ENCODE measurements at regions not wholly inside any gene's neighbourhood (a gene's known extent, or its start where the extent isn't known, plus 50 kb on each side); places are given as distances from the start of the nearest gene placed in this dataset.

DNA sequence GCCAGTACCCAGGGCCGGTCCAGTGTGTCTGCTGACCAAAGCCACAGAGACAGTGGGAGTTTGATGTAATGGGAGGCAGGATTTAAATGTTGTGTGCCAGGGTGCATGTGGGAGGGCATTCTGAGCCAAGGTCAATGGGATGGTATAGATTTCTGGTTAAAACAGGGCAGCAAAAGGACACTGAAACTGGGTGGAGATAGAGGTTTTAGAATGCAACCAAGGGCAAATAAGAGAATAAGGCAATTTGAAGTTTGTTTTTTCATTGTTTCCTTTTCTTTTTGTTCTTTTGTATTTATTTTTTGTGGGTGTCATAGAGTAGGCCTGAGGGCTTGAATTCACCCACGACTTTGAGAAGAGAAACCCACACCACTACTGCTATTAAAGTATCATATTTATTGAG lies 65.5 kb upstream of the CLINT1 start:
- 80 to 86% methylated on average over 1 to 2 of the region's 2 CpGs for WGBS, 2 experiments (ENCODE audit: insufficient coverage in 1 of 2, insufficient read length in 1 of 2)
- no peaks in the 10 kb centered on the region for H3K27me3 Mint-ChIP-seq (ENCODE audit: insufficient read depth)
- DNase-seq = no peak
- H3K36me3 Mint-ChIP-seq (ENCODE audit: low read depth) = no peaks in the 10 kb centered on the region
- no peak overlapping the region for H3K9ac ChIP-seq (ENCODE audit: extremely low read depth, low read length, poor library complexity, severe bottlenecking)
- no peaks in the 10 kb centered on the region for H3K9me3 Mint-ChIP-seq
- H3K27ac Mint-ChIP-seq = no peak overlapping the region
- TF ChIP-seq CTCF (conservative IDR thresholded peaks at IDR 0.05) = no peak
- H3K4me1 Mint-ChIP-seq = peaks cover 66% of the 10 kb centered on the region
- no peaks in the 10 kb centered on the region for H3K9me3 ChIP-seq (ENCODE audit: control insufficient read depth, low read length)
- no peak overlapping the region for H3K27ac ChIP-seq (ENCODE audit: low read depth, low read length)
- no peaks in the 10 kb centered on the region for H3K36me3 ChIP-seq (ENCODE audit: control insufficient read depth, insufficient read depth, low read length)
- no peak overlapping the region for H3K4me3 Mint-ChIP-seq
- H3K27me3 ChIP-seq (ENCODE audit: control insufficient read depth, insufficient read depth, low read length, poor library complexity, severe bottlenecking) = peaks cover 5% of the 10 kb centered on the region
- H3K4me1 ChIP-seq (ENCODE audit: control insufficient read depth, insufficient read depth, low read length) = peaks cover 20% of the 10 kb centered on the region
- no peak overlapping the region for H3K4me3 ChIP-seq (ENCODE audit: low read length)

DNA sequence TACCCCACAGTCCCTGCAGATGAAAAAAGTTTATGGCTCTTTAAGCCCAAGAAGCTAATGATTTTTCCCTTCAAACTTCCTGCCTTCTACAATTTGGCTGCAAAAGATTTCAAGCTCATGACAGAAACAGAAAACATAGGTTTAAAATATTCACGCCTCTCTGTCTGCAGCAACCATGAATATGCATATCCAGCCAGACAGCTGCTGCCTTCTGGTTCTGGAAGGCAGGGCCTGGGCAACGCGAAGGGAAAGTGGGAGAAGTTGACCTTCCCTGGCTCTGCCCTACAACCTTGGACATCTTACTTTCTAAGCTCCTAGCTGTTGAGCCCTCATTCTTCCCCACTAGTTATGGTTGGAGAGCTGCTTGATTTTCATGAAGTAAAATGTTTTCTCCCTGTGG lies 64.8 kb upstream of the CLINT1 start:
- Mint-ChIP-seq H3K27me3 (ENCODE audit: insufficient read depth) (no peaks in the 10 kb centered on the region), H3K4me1 (peaks cover 73% of the 10 kb centered on the region), H3K27ac (no peak overlapping the region), H3K36me3 (ENCODE audit: low read depth) (no peaks in the 10 kb centered on the region), H3K9me3 (no peaks in the 10 kb centered on the region), H3K4me3 (no peak overlapping the region)
- no peak overlapping the region for H3K9ac ChIP-seq (ENCODE audit: extremely low read depth, low read length, poor library complexity, severe bottlenecking)
- DNase-seq = no peak
- peaks cover 24% of the 10 kb centered on the region for H3K4me1 ChIP-seq (ENCODE audit: control insufficient read depth, insufficient read depth, low read length)
- H3K36me3 ChIP-seq (ENCODE audit: control insufficient read depth, insufficient read depth, low read length) = no peaks in the 10 kb centered on the region
- H3K9me3 ChIP-seq (ENCODE audit: control insufficient read depth, low read length) = no peaks in the 10 kb centered on the region
- no peak overlapping the region for H3K4me3 ChIP-seq (ENCODE audit: low read length)
- 71% methylated on average over 3 of the region's 3 CpGs; no CpG with 5 or more reads in 1 of the 2 experiments for WGBS, 2 experiments (ENCODE audit: insufficient coverage in 1 of 2, insufficient read length in 1 of 2)
- no peak overlapping the region for H3K27ac ChIP-seq (ENCODE audit: low read depth, low read length)
- H3K27me3 ChIP-seq (ENCODE audit: control insufficient read depth, insufficient read depth, low read length, poor library complexity, severe bottlenecking) = peaks cover 5% of the 10 kb centered on the region
- no peak for TF ChIP-seq CTCF (conservative IDR thresholded peaks at IDR 0.05)

GRCh38 chr5:157922026-157922425 lies 63.1 kb upstream of the CLINT1 start:
- no peaks in the 10 kb centered on the region for H3K36me3 Mint-ChIP-seq (ENCODE audit: low read depth)
- Histone ChIP-seq H3K9ac (ENCODE audit: extremely low read depth, low read length, poor library complexity, severe bottlenecking) (no peak overlapping the region), H3K4me3 (ENCODE audit: low read length) (no peak overlapping the region), H3K4me1 (ENCODE audit: control insufficient read depth, insufficient read depth, low read length) (peaks cover 21% of the 10 kb centered on the region), H3K9me3 (ENCODE audit: control insufficient read depth, low read length) (no peaks in the 10 kb centered on the region), H3K36me3 (ENCODE audit: control insufficient read depth, insufficient read depth, low read length) (no peaks in the 10 kb centered on the region), H3K27ac (ENCODE audit: low read depth, low read length) (no peak overlapping the region), H3K27me3 (ENCODE audit: control insufficient read depth, insufficient read depth, low read length, poor library complexity, severe bottlenecking) (peaks cover 5% of the 10 kb centered on the region)
- no peak overlapping the region for H3K4me3 Mint-ChIP-seq
- no peak overlapping the region for H3K27ac Mint-ChIP-seq
- no peaks in the 10 kb centered on the region for H3K9me3 Mint-ChIP-seq
- DNase-seq = no peak
- H3K27me3 Mint-ChIP-seq (ENCODE audit: insufficient read depth) = no peaks in the 10 kb centered on the region
- peaks cover 81% of the 10 kb centered on the region for H3K4me1 Mint-ChIP-seq
- 96 to 97% methylated on average over 4 of the region's 4 CpGs for WGBS, 2 experiments (ENCODE audit: insufficient coverage in 1 of 2, insufficient read length in 1 of 2)
- no peak for TF ChIP-seq CTCF (conservative IDR thresholded peaks at IDR 0.05)

Data from endodermal cell (in vitro differentiated cells).